GM18861 (cell line): ENCODE measurements at regions not wholly inside any gene's neighbourhood (a gene's known extent, or its start where the extent isn't known, plus 50 kb on each side); places are given as distances from the start of the nearest gene placed in this dataset.

Experiments used
- ATAC-seq: cut with Tn5 transposase; IDR thresholded peaks from one replicate; pipeline ENCODE4 v1.9.1; 2021; ENCODE audit not compliant: unreplicated experiment

DNA sequence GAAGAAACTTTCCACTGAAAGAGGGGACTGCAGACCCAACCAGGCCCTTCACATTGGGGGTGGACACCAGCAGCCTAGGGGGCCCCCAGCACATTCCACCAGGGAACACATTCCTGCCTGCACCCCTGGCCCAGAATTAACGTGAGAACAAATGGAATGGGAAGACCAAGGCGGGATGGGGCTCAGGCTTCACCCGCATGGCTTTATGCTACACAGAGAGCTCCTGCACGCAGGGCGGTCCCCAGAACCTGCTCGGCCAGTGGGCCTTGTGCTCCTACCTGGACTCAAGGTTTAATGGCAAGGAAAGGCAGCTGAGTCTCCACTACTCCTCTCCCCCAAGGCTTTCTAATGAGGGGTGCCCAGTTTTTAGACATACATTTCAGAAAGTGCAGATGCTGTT is 146.3 kb upstream of the GPR26 start:
- ATAC-seq = no peak

DNA sequence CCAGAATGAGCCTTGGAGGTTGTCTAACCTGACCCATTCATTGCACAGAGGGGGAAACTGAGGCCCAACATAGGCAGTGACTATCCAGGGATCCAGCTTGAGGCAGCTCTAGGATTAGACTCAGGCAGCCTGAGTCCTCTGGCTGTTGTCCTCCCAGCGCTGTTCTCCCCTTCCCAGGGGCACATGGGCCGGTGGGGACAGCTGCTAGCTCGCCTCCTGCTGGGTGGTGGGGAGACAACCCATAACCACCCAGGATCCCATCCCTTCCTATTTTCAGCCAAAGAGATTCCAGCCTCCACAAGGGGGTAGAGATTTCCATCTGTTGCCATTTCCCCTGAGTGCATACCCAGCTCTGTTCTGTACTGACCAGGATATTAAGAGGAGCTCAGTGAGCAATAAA is 145.1 kb upstream of the GPR26 start:
- no peak for ATAC-seq

DNA sequence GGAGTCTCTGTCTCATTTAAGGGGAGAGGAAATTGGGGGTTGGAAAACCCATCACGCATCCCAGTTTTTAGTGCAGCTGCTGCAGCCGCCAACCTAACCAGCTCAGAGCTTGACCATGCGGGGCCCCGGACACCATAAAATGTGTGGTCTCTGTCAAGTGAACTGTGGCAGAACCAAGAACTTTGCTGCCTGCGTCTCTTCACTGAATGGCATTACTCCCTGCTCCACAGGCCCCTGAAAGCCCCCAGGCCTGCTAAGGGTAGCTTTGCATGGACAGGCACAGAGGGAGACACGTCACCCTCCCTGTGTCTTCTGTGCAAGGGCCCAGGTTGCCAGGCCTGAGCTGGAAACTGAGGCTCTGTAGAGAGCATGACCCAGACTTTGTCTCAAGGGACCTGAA is 144.6 kb upstream of the GPR26 start:
- ATAC-seq = no peak

DNA sequence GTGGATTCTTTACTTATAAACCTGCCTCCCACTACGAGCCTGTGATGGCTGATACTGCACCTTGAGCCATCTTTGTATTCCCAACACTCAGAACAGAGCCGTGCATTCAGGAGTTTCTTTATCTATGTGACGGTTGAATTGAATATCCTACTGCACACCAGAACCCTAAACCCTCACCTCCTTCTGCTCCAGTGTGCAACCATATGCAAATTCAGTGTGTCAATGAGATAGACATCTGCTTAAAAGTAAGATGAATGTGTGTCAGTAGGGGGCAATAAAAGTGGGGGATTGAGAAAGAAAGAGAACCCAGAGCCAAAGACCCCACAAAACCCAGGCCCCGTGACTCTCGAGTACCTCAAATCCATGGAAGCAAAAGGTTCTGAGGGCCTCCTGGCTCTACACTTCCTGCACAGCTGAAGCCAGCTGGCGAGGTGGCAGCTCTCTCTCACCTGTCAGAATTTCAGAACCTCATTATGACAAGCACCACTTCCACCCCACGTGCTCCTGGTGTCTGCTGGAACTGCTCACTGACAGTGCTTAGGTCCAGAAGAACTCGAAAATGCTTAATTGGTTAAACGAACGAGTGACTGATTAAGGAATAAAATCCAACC is 143.3 kb upstream of the GPR26 start:
- no peak for ATAC-seq

DNA sequence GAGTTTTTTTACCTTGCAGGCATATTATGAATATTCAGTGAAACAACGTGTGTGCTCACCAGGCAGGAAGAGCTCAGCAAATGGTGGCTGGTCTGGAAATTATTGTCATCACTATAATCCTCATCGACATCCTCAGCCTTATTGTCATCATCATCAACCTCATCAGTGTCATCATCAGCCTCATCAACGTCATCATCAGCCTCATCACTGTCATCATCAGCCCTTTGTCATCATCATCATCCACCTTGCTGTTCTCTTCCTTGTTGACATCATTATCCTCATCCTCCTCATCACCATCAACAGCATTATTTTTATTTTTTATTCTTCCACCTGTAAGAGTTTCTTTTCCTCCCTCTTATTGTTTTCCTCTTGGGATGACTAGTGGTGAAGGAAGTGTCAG is 142.3 kb upstream of the GPR26 start:
- ATAC-seq = no peak

DNA sequence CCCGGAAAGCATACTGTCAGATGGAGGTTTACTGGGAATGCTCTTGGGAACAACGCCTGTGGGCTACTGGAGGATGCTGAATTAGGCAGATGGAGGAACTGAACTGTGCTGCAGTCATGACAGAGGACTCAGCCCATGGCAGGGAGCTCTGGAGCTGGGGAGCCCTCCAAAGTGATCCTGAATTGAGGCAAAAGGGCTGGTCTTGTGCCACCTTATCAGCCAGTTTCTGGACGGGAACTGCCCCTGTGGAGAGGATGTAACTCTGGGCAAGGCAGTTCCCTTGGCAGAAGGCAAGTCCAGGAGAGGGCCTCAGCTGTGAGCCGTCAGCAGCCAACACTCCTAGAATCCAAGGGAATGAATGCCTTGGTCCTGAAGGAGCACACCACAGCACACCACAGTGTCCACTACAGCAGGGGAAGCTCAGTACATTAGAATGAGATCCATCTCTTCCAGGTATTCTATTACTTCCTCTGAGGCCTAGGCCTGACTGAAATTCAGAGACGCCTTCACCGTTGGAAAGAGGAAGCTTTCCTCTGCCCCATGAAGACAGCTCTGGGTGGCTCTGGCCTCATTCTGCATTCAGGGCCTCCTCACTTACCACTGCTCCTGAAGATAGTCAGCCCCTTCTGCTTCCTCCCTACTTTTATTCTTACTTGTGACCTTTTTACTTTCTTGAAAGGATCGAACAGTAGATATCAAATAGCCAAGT is 139.6 kb upstream of the GPR26 start:
- ATAC-seq = no peak

DNA sequence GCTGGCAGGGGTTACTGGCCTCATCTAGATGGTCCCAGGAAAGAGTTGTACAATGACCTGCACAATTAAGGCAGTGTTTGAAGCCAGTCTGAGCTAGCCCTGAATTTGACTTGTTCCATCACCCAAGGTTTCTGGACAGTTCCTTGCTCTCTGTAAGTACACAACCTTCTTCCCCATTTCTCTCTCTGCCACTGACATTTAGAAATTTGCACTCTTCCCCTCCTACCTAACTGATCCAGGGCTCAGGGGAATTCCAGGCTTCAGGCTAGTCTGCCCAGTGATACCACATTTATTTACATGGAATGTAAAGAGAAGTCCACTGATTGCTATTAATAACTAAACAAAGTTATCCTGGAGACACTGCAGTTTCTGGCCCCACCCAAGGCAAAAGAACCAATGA is 139.0 kb upstream of the GPR26 start:
- ATAC-seq = no peak

DNA sequence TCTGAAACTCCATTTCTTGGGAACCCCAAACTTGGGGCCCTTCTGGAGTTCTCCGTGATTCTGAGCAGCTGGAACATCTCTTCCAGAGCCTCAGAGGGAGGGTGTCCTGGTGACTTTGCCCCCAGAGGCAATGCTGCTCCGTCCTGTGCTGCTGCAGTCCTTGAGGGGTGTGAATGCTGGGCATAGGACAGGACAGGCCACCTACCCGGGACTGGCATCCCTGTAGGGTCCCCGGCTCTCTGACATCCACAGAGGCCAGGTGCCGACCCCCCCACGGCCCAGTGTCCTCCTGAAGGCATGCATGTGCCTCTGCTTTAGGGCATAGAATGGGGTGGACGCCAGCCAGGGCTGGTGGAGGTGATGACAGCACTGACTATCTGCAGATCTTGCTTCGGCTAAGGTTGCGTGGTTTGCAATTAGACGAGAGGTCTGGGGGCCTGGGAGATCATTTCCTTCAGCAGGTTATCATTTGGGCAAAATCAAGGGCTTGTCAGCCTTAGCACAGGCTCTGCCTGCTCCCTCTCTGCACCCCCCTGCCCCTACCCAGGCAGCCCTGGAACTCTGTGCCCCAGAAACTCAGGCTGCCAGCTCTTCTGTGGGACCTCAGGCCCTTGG is 136.9 kb upstream of the GPR26 start:
- ATAC-seq = no peak

DNA sequence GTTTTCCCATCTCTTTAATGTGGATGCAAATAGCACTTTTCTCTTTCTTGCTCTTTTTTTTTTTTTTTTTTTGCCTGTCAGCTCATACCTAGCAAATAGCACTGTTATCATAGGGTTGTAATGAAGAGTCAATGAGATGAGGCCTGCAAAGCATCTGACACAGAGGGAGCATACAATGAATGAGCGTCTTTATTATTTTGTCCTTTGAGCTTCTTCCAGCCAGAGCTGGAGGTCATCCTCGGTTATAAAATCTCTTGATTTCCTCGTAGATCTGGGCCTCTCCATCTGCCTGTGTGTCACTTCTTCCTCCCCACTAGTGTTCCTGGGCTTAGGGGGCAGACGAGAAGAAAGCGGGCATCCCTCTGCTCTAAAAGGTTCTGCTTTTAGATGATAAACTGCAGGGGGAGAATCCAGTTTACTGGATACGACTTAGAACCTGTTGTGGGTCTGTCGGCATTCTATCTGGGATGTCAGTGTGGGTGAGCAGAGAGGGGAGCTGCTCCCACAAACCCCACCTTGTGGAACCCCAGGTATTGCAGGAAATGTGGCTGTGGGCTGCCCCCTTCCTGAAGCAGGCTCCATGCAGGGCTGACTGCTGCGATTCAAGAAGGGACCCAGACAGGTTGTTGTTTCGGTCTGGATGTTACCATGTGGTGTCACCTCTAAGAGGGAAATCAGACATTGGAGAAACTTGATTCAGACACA is 135.8 kb upstream of the GPR26 start:
- no peak for ATAC-seq

DNA sequence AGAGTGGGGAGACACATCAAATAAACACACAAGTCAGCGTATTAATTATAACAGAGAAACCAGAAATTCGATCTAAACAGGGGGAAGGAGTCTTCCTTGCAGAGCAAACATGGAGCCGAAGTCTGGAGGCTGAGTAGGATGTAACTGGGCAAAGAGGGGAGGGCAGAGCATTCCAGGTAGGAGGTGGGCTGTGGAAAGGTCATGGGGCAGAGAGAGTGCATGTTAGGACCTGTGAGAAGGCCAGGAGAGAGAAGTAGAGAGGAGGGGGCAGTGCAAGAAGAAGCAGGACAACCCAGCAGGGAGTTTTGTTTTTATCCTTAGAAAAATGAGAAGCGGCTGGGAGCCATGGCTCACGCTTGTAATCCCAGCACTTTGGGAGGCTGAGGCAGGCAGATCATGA is 130.8 kb upstream of the GPR26 start:
- ATAC-seq = no peak

DNA sequence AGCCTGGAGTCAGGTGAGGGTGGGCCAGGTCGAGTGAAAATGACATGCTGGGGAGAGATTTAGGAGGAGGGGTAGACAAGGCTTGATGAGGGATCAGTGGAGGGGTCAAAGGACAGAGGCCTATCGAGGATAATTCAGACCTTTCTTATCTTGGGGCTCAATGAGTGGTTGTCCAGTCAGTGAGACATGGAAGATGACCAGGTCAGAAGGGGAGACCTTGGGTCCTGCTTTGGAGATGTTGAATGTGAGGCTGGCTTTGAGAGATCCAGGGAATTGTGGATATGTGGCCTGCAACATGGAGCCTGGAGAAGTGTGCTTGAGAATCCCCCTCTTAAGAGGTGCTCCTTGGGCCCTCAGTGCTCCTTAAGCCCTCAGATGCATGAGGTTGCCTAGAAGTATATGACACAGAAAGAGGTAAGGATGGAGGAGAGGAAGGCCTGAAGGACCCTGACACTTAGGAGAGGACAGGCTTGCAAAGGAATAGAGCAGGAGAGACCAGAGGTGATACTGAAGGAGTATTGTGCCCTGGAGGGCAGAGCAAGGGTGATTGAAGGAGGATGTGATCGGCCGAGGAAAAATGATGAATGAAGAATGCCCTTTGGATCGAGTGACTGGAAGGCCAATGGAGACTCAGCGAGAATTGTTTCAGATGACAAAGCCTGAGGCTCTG is 129.8 kb upstream of the GPR26 start:
- no peak for ATAC-seq

DNA sequence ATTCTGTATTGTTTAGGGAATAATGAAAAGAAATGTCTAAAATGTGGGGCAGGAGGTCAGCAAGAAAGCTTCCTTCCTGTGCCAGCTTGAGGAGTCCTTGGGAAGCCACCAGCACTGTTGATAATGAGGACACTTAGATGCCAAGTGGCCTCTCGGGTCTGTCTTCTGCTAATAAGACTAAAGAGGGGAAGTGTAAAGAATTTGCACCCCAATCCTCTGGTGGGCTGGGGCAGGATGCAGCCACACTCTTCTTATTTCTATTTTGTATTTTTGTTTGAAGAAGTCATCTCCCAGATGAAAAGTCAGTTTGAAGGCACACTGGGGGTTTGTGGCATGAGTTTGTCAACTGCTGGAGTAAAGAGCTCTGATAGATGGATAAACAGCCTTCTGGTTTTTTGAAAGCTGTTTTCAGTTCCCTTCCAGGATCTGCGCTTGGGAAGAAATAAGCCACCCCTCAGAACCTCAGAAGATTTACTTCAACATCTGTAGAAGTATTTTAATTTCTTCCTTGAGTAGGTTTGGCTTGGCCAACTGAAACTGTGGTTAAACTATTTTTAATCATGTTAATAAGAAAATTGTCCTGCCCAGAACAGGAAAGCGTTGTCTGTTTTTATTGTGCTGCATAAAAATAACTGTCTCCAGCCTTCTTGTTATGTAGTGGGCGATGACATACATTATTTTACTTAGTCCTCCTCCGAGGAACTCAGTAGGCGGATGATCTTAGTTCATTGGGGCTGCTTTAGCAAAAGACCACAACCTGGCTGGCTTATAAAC is 128.8 kb upstream of the GPR26 start:
- ATAC-seq = no peak

DNA sequence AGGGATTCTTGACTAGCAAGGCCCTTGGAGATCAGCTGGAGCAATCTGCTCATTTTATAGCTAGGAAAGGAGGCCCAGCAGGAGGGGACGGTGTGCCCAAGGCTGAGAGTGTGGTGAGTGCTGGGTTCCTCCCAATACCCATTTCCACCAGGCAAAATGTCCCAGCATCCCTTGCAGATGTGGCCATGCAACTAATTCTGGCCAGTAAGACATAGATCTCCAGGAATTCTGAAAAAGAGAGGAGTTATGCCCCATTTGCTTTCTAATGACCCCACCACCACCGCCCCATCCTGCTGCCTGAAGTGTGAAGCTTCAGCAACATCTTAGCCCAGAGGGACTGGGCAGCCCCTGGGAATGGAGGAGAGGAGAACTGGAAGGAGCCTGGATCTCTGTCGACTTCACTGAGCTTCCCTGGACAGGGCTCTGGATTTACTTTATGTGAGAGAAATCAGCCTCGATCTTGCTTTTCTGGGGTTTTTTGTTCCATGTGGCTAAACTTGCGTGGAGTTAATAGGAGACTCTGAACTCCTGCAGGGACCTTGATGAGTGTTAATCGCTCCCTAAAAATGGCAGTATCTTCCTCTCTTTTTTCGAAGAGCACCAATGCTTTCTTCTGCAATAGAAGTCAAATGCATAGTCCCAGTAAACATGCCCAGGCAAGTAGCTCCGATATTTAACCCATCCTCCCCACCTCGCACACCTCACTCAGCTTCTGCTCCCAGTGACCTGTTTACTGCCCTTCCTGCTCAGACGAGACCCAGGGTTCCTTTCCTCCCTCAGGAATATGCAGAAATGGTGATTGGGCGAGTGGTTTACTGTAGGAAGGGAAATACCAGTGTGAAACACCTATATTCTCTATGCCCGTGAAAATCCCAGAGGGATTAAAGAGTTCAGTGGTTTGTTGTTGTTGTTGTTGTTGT is 127.5 kb upstream of the GPR26 start:
- ATAC-seq = no peak

DNA sequence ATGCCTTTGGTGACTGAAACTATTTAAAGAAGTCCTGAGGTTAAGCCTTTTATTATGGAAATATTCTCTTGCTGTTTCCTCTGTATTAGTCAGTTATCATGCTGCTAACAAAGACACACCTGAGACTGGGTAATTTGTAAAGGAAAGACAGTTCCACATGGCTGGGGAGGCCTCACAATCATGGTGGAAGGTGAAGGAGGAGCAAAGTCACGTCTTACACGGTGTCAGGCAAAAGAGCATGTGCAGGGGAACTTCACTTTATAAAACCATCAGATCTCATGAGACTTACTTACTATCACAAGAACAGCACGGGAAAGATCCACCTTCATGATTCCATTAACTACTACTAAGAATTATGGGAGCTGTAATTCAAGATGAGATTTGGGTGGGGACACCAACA is 121.2 kb upstream of the GPR26 start:
- ATAC-seq = no peak

DNA sequence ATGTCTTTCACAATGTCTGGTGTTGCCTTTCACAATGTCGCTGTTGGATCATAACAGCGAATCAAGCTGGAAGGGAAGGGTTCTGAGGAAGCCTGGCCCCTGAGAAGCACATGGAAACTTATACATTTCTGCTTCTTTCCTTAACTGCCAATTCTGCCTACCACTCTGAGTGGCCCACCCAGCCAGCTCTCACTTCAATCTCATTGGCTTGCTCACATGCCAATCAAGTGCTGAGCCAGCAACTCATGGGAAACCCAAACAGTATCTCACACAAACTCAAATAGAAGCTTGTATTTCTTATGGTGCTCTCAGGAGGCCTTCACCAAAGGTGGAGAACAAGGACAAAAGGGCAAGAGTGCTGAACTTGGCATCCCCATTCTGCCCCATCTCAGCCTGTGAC is 117.4 kb upstream of the GPR26 start:
- ATAC-seq = no peak

DNA sequence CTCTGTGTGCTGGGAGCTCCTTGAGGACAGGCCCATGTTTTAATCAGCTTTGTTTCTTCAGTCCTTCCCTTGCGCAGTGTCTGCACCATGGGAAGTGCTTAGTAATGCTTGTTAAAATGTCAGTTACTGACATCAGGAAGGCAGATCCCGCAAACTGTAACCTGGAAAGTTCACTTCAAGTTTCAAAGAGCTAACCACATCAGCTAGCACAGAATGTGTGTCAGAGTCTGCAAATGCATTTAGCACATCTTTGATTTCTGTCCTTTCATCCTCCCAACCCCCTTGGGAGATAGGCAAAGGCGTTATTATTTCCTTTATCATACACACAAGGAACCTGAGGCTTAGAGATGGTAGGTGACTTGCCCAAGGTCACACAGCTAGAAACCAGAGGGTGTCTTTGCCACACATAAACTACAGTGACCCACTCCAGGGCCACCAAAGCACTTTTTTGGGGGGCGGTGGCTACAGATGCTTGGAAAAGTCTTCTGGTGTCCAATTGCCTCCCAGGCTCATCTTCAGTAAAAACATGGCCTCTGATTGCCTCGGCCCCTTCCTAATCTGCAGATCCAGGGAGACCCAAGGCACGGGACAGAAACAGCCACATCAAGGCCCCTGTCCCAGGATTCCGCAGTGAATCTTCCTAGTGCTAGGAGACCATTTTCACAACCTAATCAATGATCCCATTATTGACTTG is 116.2 kb upstream of the GPR26 start:
- no peak for ATAC-seq

DNA sequence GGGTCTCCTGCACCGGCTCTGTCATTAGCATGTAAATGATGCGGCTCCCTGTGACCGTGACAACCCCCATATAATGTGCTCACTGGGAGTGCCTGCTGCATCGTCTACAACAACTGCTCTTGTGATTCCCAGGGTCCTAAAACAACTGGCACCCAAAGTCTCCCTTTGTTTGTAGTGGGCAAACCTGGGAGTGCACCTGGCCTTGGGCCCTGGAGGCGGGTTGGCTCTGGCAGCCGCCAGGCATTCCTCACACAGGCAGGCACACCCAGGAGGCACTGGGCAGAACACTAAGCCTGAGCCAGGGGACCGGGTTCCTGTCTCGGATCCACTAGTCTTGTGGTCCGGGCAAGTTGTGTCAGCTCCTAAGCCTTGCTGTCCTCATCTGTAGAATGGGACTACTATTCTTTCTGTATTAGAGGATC is 115.5 kb upstream of the GPR26 start:
- no peak for ATAC-seq

DNA sequence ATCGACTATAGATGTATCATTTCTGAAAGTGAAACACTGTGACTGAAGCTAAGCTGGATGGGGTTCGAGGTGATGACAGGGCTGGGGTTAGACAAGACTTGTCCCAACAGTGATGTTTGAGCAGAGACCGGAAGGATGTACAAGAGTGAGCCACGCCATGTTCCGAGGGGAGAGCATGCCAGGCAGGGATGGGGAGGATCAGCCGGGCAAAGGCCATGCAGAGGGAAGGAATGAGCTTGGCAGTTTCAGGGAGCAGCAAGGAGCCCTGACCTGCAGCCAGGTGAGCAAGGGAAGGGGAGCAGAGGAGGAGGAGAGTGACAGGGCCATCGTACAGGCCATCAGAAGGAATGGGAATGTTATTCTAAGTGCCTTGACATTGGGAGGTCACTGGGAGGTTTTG is 114.9 kb upstream of the GPR26 start:
- ATAC-seq = no peak
